ENCODE measurements at regions not wholly inside any gene's neighbourhood (a gene's known extent, or its start where the extent isn't known, plus 50 kb on each side); places are given as distances from the start of the nearest gene placed in this dataset.

GRCh38 chr10:76766682-76767081 is 870.9 kb downstream of the KCNMA1 start:
- TF ChIP-seq, protein P1, sequence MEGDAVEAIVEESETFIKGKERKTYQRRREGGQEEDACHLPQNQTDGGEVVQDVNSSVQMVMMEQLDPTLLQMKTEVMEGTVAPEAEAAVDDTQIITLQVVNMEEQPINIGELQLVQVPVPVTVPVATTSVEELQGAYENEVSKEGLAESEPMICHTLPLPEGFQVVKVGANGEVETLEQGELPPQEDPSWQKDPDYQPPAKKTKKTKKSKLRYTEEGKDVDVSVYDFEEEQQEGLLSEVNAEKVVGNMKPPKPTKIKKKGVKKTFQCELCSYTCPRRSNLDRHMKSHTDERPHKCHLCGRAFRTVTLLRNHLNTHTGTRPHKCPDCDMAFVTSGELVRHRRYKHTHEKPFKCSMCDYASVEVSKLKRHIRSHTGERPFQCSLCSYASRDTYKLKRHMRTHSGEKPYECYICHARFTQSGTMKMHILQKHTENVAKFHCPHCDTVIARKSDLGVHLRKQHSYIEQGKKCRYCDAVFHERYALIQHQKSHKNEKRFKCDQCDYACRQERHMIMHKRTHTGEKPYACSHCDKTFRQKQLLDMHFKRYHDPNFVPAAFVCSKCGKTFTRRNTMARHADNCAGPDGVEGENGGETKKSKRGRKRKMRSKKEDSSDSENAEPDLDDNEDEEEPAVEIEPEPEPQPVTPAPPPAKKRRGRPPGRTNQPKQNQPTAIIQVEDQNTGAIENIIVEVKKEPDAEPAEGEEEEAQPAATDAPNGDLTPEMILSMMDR (conservative IDR thresholded peaks at IDR 0.05; ENCODE audit: low read length): no peak
- TF ChIP-seq EZH2phosphoT487 (IDR thresholded peaks at IDR 0.05; ENCODE audit: borderline replicate concordance, low read depth, low read length): no peak
